ENCODE measurements at regions not wholly inside any gene's neighbourhood (a gene's known extent, or its start where the extent isn't known, plus 50 kb on each side); places are given as distances from the start of the nearest gene placed in this dataset.

GRCh38 chr1:36583080-36583479 lies 100.4 kb upstream of the CSF3R start:
- intact Hi-C loops (cut with micrococcal nuclease; ENCODE audit: unreplicated experiment): no loop called here
- H3K27ac Mint-ChIP-seq (ENCODE audit: unreplicated experiment): no peak overlapping the region
- no peaks in the 10 kb centered on the region for H3K36me3 Mint-ChIP-seq (ENCODE audit: insufficient read depth, unreplicated experiment)
- no TSS peak for BruUV-seq (replicated peaks)
- CTCF ChIA-PET: no interaction called here
- peaks cover 100% of the 10 kb centered on the region for H3K27me3 Mint-ChIP-seq (ENCODE audit: unreplicated experiment)
- no peak for TF ChIP-seq CTCF (IDR thresholded peaks at IDR 0.05; ENCODE audit: unreplicated experiment)
- DNase-seq: no peak
- peaks cover 12% of the 10 kb centered on the region for H3K4me1 Mint-ChIP-seq (ENCODE audit: low read depth, unreplicated experiment)
- no peak overlapping the region for H3K4me3 Mint-ChIP-seq (ENCODE audit: low read depth, unreplicated experiment)
- H3K9me3 Mint-ChIP-seq (ENCODE audit: low read depth, unreplicated experiment): no peaks in the 10 kb centered on the region

- intact Hi-C loops (cut with micrococcal nuclease; ENCODE audit: unreplicated experiment): no loop called here
- Mint-ChIP-seq H3K36me3 (ENCODE audit: insufficient read depth, unreplicated experiment) (no peaks in the 10 kb centered on the region), H3K27ac (ENCODE audit: unreplicated experiment) (no peak overlapping the region), H3K4me1 (ENCODE audit: low read depth, unreplicated experiment) (peaks cover 12% of the 10 kb centered on the region), H3K4me3 (ENCODE audit: low read depth, unreplicated experiment) (no peak overlapping the region), H3K27me3 (ENCODE audit: unreplicated experiment) (peaks cover 100% of the 10 kb centered on the region), H3K9me3 (ENCODE audit: low read depth, unreplicated experiment) (no peaks in the 10 kb centered on the region)
- CTCF ChIA-PET: interaction anchor here (0.5 kb wide), 1 partner anchor 1712 kb away, joined by 3 read pairs; no protein-coding TSS in a partner anchor
- no TSS peak for BruUV-seq (replicated peaks)
- no peak for TF ChIP-seq CTCF (IDR thresholded peaks at IDR 0.05; ENCODE audit: unreplicated experiment)
- DNase-seq: no peak
Observed at GRCh38 chr1:36582066-36582755, 99.5 kb upstream of the CSF3R start.

DNA sequence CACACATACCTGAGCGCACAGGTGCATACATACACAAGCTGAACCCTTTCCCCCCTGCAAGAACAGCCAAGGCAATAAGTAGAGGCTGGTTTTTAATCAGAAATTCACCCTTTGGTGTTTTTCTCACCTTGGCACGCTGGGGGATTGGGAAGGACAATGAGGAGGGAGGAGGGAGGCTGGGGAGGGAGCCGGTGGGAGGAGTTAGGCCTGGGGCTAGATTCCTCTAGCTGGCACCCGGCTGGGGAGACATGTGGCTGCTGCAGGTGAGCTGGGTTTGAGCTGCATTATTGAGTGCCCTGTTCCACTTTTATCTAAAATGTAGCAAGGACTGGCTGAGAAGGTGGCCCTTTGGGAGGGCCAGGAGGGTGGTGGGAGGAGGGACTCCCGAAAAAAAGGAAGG lies 97.8 kb upstream of the CSF3R start:
- BruUV-seq (replicated peaks): no TSS peak
- no peak for DNase-seq

GRCh38 chr1:36579039-36579438 lies 96.3 kb upstream of the CSF3R start:
- intact Hi-C loops (cut with micrococcal nuclease; ENCODE audit: unreplicated experiment): loop anchor here (10.0 kb wide), 1 partner anchor 596 kb away; no protein-coding TSS in a partner anchor
- peaks cover 100% of the 10 kb centered on the region for H3K27me3 Mint-ChIP-seq (ENCODE audit: unreplicated experiment)
- H3K9me3 Mint-ChIP-seq (ENCODE audit: low read depth, unreplicated experiment): no peaks in the 10 kb centered on the region
- DNase-seq: no peak
- H3K27ac Mint-ChIP-seq (ENCODE audit: unreplicated experiment): no peak overlapping the region
- H3K36me3 Mint-ChIP-seq (ENCODE audit: insufficient read depth, unreplicated experiment): no peaks in the 10 kb centered on the region
- BruUV-seq (replicated peaks): no TSS peak
- TF ChIP-seq CTCF (IDR thresholded peaks at IDR 0.05; ENCODE audit: unreplicated experiment): no peak
- CTCF ChIA-PET: no interaction called here
- no peak overlapping the region for H3K4me3 Mint-ChIP-seq (ENCODE audit: low read depth, unreplicated experiment)
- H3K4me1 Mint-ChIP-seq (ENCODE audit: low read depth, unreplicated experiment): peaks cover 12% of the 10 kb centered on the region

More for the DNA sequence above, 97.8 kb upstream of the CSF3R start:
- Mint-ChIP-seq H3K9me3 (ENCODE audit: low read depth, unreplicated experiment) (no peaks in the 10 kb centered on the region), H3K36me3 (ENCODE audit: insufficient read depth, unreplicated experiment) (no peaks in the 10 kb centered on the region), H3K27ac (ENCODE audit: unreplicated experiment) (no peak overlapping the region), H3K4me1 (ENCODE audit: low read depth, unreplicated experiment) (peaks cover 12% of the 10 kb centered on the region), H3K4me3 (ENCODE audit: low read depth, unreplicated experiment) (no peak overlapping the region), H3K27me3 (ENCODE audit: unreplicated experiment) (peaks cover 100% of the 10 kb centered on the region)
- CTCF ChIA-PET: no interaction called here
- TF ChIP-seq CTCF (IDR thresholded peaks at IDR 0.05; ENCODE audit: unreplicated experiment): no peak
- intact Hi-C loops (cut with micrococcal nuclease; ENCODE audit: unreplicated experiment): no loop called here

Measured in Calu3 (cell line).